AG04450 (cell line): ENCODE measurements at regions not wholly inside any gene's neighbourhood (a gene's known extent, or its start where the extent isn't known, plus 50 kb on each side); places are given as distances from the start of the nearest gene placed in this dataset.

ENCODE experiments used
- CTCF ChIA-PET: fragments of 300-600, 350-600 bp; formaldehyde crosslinking; extraction: SDS; loops from one replicate; lab custom pipeline; 2022; ENCODE audit warnings: antibody characterized with exemption, inconsistent platforms; lab: Charles Lee
- POLR2A ChIA-PET: fragments of 350-600 bp; formaldehyde crosslinking; extraction: SDS; loops from one replicate; lab custom pipeline; 2021; ENCODE audit warnings: antibody characterized with exemption, inconsistent platforms; lab: Yijun Ruan, JAX
- DNase-seq: peaks from one replicate; pipeline ENCODE4 v3.0.0-alpha.2; 2011; ENCODE audit warnings: low read depth, low spot score
- H3K27ac ChIP-seq: one replicate; pipeline ENCODE4 v1.5.1; 2012; ENCODE audit warnings: low read depth, low read length, control low read depth
- H3K27me3 ChIP-seq: one replicate; pipeline ENCODE4 v1.6.0; 2012; ENCODE audit warnings: low read length; ENCODE audit not compliant: control insufficient read depth, insufficient read depth
- H3K4me3 ChIP-seq: 2 replicates; pipeline ENCODE4 v1.5.1; 2011; ENCODE audit warnings: mild to moderate bottlenecking, low read depth, low read length, control low read depth
- H3K9me3 ChIP-seq: 2 replicates; pipeline ENCODE4 v1.5.1; 2012; ENCODE audit warnings: low read length; ENCODE audit not compliant: control insufficient read depth, insufficient read depth
- TF ChIP-seq, protein P1 (sequence below): IDR thresholded peaks from 2 replicates; pipeline ENCODE4 v1.5.1; 2011; ENCODE audit warnings: low read depth, low read length, control low read depth, inconsistent platforms

DNA sequence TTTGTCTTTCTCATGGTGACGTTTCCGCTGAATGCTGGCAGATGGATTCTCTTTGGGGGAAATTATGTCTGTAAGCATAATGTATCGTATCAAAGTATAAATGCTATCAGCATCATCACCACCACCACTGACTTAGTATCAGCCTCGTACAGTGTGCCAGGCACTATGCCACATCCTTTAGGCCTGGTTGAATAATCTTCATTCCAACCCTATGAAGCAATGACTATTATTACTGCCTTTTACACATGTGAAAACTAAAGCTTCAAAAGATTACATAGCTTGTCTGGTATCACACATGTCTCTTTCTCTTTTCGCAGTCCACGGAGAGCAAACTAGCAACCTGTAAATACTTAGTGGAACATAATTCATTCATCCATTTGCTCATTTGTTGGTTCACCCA, 166.7 kb upstream of the PRICKLE2 start:
- CTCF ChIA-PET, result interaction anchor here (1.0 to 1.3 kb wide), 3 partner anchors 8 to 368 kb away, joined by 3 to 4 read pairs (median 4); partner anchors contain the start of gene PSMD6
- no peaks in the 10 kb centered on the region for H3K27me3 ChIP-seq
- H3K9me3 ChIP-seq, result no peaks in the 10 kb centered on the region
- no peak overlapping the region for H3K4me3 ChIP-seq
- POLR2A ChIA-PET, result no interaction called here
- no peak for DNase-seq
- no peak overlapping the region for H3K27ac ChIP-seq
- TF ChIP-seq, protein P1, sequence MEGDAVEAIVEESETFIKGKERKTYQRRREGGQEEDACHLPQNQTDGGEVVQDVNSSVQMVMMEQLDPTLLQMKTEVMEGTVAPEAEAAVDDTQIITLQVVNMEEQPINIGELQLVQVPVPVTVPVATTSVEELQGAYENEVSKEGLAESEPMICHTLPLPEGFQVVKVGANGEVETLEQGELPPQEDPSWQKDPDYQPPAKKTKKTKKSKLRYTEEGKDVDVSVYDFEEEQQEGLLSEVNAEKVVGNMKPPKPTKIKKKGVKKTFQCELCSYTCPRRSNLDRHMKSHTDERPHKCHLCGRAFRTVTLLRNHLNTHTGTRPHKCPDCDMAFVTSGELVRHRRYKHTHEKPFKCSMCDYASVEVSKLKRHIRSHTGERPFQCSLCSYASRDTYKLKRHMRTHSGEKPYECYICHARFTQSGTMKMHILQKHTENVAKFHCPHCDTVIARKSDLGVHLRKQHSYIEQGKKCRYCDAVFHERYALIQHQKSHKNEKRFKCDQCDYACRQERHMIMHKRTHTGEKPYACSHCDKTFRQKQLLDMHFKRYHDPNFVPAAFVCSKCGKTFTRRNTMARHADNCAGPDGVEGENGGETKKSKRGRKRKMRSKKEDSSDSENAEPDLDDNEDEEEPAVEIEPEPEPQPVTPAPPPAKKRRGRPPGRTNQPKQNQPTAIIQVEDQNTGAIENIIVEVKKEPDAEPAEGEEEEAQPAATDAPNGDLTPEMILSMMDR, result no peak

DNA sequence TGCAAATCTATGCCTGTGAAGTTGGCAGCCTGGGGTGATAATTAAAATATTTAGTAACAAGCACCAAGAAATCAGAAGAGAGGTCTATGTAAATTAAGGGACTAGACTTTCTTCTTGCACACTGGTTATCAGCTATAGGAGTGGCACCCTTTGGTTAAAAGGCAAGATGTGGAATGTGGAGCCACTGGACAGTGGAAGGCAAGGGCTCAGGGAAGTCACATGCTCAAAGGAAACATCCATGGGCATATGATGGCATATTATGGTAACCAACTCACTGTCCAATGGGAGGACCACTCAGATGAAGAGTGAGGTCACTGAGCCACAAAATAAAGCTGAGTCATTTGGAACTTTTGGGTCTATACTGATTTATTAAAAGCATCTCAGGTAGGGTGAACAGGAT, 165.6 kb upstream of the PRICKLE2 start:
- POLR2A ChIA-PET, result no interaction called here
- CTCF ChIA-PET, result interaction anchor here (1.2 kb wide), 1 partner anchor 72 kb away, joined by 4 read pairs; no protein-coding TSS in a partner anchor

DNA sequence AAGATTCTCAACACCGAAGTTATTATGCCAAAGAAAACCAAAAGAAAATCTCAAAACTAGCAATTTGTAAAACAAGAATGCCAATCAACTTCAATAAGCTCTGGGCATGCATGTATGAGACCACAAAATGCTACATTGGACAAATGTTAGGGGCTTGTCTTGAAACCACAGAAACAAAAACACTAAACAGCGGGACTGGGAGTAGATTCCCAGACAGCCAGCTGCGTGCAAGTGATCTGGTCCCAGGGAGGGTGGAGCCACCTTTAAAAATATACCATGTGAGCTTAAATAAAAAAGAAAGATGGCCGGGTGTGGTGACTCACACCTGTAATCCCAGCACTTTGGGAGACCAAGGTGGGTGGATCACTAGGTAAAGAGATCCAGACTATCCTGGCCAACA, 163.6 kb upstream of the PRICKLE2 start:
- CTCF ChIA-PET, result interaction anchor here (1.1 to 1.8 kb wide), 3 partner anchors 10 to 359 kb away, joined by 3 to 4 read pairs (median 3); no protein-coding TSS in a partner anchor
- H3K27ac ChIP-seq, result no peak overlapping the region
- no peak for DNase-seq
- no peaks in the 10 kb centered on the region for H3K9me3 ChIP-seq
- no peaks in the 10 kb centered on the region for H3K27me3 ChIP-seq
- TF ChIP-seq, protein P1, result no peak
- POLR2A ChIA-PET, result no interaction called here
- H3K4me3 ChIP-seq, result no peak overlapping the region

More for the DNA sequence above, 165.6 kb upstream of the PRICKLE2 start:
- Histone ChIP-seq H3K27ac (no peak overlapping the region), H3K4me3 (no peak overlapping the region), H3K27me3 (no peaks in the 10 kb centered on the region), H3K9me3 (no peaks in the 10 kb centered on the region)
- DNase-seq, result no peak
- TF ChIP-seq, protein P1, result no peak

DNA sequence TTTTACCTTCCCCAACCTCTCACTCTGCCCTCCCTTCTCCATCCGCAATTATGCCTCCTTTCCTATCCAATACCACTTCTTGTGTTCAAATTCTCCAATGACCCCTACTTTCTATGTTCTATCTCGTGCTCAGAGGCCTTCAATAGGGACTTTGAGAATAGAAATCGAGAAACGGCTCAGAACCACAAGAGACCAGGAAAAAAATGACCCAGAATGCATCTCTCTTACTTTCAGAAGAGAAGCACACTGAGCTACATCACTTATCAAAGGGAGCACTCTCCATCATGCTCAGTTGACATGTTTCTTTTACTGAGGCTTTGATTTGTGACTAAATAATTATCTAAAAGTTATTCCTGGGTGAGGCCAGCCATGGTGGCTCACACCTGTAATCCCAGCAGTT, 162.4 kb upstream of the PRICKLE2 start:
- H3K27ac ChIP-seq, result no peak overlapping the region
- no peaks in the 10 kb centered on the region for H3K27me3 ChIP-seq
- no peak for DNase-seq
- H3K9me3 ChIP-seq, result no peaks in the 10 kb centered on the region
- CTCF ChIA-PET, result interaction anchor here (1.8 kb wide), 1 partner anchor 11 kb away, joined by 4 read pairs; no protein-coding TSS in a partner anchor
- H3K4me3 ChIP-seq, result no peak overlapping the region
- POLR2A ChIA-PET, result no interaction called here
- TF ChIP-seq, protein P1, result no peak

DNA sequence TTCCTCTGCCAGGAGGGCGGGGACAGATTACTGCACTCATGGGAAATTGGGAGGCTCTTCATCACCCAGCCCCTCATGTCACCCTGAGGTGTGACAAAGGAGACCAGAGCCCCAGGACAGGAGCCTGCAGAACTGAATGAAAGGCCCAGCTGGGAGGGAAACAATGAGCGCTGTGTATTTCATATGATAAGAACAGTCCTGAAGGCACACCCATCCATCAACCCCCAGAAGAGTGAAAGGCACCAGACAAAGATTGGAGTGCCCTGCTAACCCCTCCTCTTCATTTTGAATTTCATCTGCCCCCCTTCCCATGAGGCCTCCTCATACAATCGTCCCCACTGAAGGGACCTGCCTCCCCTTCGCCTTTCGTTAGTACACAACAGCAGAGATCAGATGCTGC, 160.0 kb upstream of the PRICKLE2 start:
- TF ChIP-seq, protein P1, result no peak
- CTCF ChIA-PET, result interaction anchor here (0.5 kb wide), 1 partner anchor 235 kb away, joined by 3 read pairs; no protein-coding TSS in a partner anchor
- Histone ChIP-seq H3K27me3 (no peaks in the 10 kb centered on the region), H3K27ac (no peak overlapping the region), H3K4me3 (no peak overlapping the region), H3K9me3 (no peaks in the 10 kb centered on the region)
- POLR2A ChIA-PET, result no interaction called here
- no peak for DNase-seq
